ENCODE measurements at regions not wholly inside any gene's neighbourhood (a gene's known extent, or its start where the extent isn't known, plus 50 kb on each side); places are given as distances from the start of the nearest gene placed in this dataset.

DNA sequence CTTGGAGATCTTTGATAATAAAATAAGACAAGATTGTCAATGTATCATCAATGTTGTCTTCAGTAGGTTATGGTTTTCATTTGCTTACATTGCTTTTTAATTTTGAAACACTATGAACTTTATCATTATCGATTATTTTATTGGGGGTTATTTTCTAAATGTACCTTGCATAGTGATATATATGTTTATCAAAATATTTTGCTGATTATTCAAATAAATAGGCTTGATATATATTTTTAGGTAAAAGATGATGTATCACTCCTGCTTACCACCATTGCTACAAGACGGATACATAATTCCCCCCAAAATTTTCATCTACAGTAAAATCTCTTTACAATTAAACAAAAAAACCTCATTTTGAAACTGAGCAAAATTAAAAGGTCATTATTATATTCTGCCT is 293.8 kb downstream of the SUCLG1 start:
- no peak for DNase-seq (ENCODE audit: low spot score)
- Histone ChIP-seq H3K79me2 (no peaks in the 10 kb centered on the region), H4K20me1 (ENCODE audit: insufficient read depth, poor library complexity, severe bottlenecking) (no peaks in the 10 kb centered on the region), H3K9me3 (ENCODE audit: low read depth) (no peaks in the 10 kb centered on the region), H3K9me2 (replicated peaks; ENCODE audit: insufficient read depth) (no peaks in the 10 kb centered on the region), H2AFZ (no peak overlapping the region), H3K36me3 (replicated peaks; ENCODE audit: insufficient read depth, low read depth) (no peaks in the 10 kb centered on the region), H3K4me3 (no peak overlapping the region), H3K27ac (no peak overlapping the region), H3K27me3 (no peaks in the 10 kb centered on the region), H3K4me1 (ENCODE audit: insufficient read depth) (no peaks in the 10 kb centered on the region), H3K4me2 (no peak overlapping the region)
- TF ChIP-seq, protein P1, sequence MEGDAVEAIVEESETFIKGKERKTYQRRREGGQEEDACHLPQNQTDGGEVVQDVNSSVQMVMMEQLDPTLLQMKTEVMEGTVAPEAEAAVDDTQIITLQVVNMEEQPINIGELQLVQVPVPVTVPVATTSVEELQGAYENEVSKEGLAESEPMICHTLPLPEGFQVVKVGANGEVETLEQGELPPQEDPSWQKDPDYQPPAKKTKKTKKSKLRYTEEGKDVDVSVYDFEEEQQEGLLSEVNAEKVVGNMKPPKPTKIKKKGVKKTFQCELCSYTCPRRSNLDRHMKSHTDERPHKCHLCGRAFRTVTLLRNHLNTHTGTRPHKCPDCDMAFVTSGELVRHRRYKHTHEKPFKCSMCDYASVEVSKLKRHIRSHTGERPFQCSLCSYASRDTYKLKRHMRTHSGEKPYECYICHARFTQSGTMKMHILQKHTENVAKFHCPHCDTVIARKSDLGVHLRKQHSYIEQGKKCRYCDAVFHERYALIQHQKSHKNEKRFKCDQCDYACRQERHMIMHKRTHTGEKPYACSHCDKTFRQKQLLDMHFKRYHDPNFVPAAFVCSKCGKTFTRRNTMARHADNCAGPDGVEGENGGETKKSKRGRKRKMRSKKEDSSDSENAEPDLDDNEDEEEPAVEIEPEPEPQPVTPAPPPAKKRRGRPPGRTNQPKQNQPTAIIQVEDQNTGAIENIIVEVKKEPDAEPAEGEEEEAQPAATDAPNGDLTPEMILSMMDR (IDR thresholded peaks at IDR 0.05; ENCODE audit: poor library complexity): no peak
- TF ChIP-seq EZH2phosphoT487 (IDR thresholded peaks at IDR 0.05; ENCODE audit: low read depth, severe bottlenecking, unreplicated experiment) (no peak), EZH2 (IDR thresholded peaks at IDR 0.05; ENCODE audit: borderline replicate concordance) (no peak)
- WGBS (ENCODE audit: low lambda C conversion rate, missing lambda C conversion rate): 95% methylated on average over 2 of the region's 2 CpGs

DNA sequence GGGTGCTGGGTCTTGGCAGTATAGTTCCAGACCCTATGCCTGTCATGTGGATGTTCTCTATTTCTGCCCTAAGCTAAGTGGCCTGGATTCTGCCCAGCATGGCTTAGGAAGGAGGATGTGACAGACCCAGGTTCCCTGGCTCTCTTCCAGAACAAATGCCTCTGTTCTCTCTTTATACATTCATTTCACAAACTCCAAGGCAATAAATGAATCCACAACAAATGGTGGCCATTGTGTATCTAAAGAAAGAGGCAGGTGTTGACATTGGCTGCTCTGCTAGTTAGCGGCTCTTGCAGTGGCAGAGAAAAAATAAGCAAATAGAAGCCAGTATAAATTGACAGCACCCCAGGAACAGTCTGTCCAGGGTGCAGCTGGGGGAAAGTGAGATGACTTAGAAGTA is 298.6 kb downstream of the SUCLG1 start:
- Histone ChIP-seq H3K9me3 (ENCODE audit: low read depth) (no peaks in the 10 kb centered on the region), H3K9me2 (replicated peaks; ENCODE audit: insufficient read depth) (no peaks in the 10 kb centered on the region), H3K79me2 (no peaks in the 10 kb centered on the region), H3K36me3 (replicated peaks; ENCODE audit: insufficient read depth, low read depth) (no peaks in the 10 kb centered on the region), H4K20me1 (ENCODE audit: insufficient read depth, poor library complexity, severe bottlenecking) (no peaks in the 10 kb centered on the region), H3K27ac (no peak overlapping the region), H3K4me3 (no peak overlapping the region), H2AFZ (no peak overlapping the region), H3K4me1 (ENCODE audit: insufficient read depth) (no peaks in the 10 kb centered on the region), H3K27me3 (no peaks in the 10 kb centered on the region), H3K4me2 (no peak overlapping the region)
- no peak for DNase-seq (ENCODE audit: low spot score)
- TF ChIP-seq, protein P1 (IDR thresholded peaks at IDR 0.05; ENCODE audit: poor library complexity): no peak
- TF ChIP-seq EZH2phosphoT487 (IDR thresholded peaks at IDR 0.05; ENCODE audit: low read depth, severe bottlenecking, unreplicated experiment) (no peak), EZH2 (IDR thresholded peaks at IDR 0.05; ENCODE audit: borderline replicate concordance) (no peak)
- WGBS (ENCODE audit: low lambda C conversion rate, missing lambda C conversion rate): 68% methylated on average over 1 of the region's 1 CpG

GRCh38 chr2:84158605-84159004 is 300.5 kb downstream of the SUCLG1 start:
- no peaks in the 10 kb centered on the region for H3K4me1 ChIP-seq (ENCODE audit: insufficient read depth)
- H3K27ac ChIP-seq: no peak overlapping the region
- H3K9me2 ChIP-seq (replicated peaks; ENCODE audit: insufficient read depth): no peaks in the 10 kb centered on the region
- TF ChIP-seq, protein P1 (IDR thresholded peaks at IDR 0.05; ENCODE audit: poor library complexity): no peak
- no peak for TF ChIP-seq EZH2phosphoT487 (IDR thresholded peaks at IDR 0.05; ENCODE audit: low read depth, severe bottlenecking, unreplicated experiment)
- TF ChIP-seq EZH2 (IDR thresholded peaks at IDR 0.05; ENCODE audit: borderline replicate concordance): no peak
- no peak overlapping the region for H2AFZ ChIP-seq
- no peak overlapping the region for H3K4me2 ChIP-seq
- no peaks in the 10 kb centered on the region for H3K9me3 ChIP-seq (ENCODE audit: low read depth)
- H4K20me1 ChIP-seq (ENCODE audit: insufficient read depth, poor library complexity, severe bottlenecking): no peaks in the 10 kb centered on the region
- no peak overlapping the region for H3K4me3 ChIP-seq
- WGBS (ENCODE audit: low lambda C conversion rate, missing lambda C conversion rate): 85% methylated on average over 2 of the region's 2 CpGs
- no peaks in the 10 kb centered on the region for H3K36me3 ChIP-seq (replicated peaks; ENCODE audit: insufficient read depth, low read depth)
- DNase-seq (ENCODE audit: low spot score): no peak
- H3K79me2 ChIP-seq: no peaks in the 10 kb centered on the region
- no peaks in the 10 kb centered on the region for H3K27me3 ChIP-seq

- Histone ChIP-seq H3K4me2 (no peak overlapping the region), H3K4me3 (no peak overlapping the region), H3K4me1 (ENCODE audit: insufficient read depth) (no peaks in the 10 kb centered on the region), H3K27me3 (no peaks in the 10 kb centered on the region), H3K9me2 (replicated peaks; ENCODE audit: insufficient read depth) (no peaks in the 10 kb centered on the region), H2AFZ (no peak overlapping the region), H3K79me2 (no peaks in the 10 kb centered on the region), H4K20me1 (ENCODE audit: insufficient read depth, poor library complexity, severe bottlenecking) (no peaks in the 10 kb centered on the region), H3K27ac (no peak overlapping the region), H3K36me3 (replicated peaks; ENCODE audit: insufficient read depth, low read depth) (no peaks in the 10 kb centered on the region), H3K9me3 (ENCODE audit: low read depth) (no peaks in the 10 kb centered on the region)
- TF ChIP-seq, protein P1 (IDR thresholded peaks at IDR 0.05; ENCODE audit: poor library complexity): no peak
- TF ChIP-seq EZH2 (IDR thresholded peaks at IDR 0.05; ENCODE audit: borderline replicate concordance) (no peak), EZH2phosphoT487 (IDR thresholded peaks at IDR 0.05; ENCODE audit: low read depth, severe bottlenecking, unreplicated experiment) (no peak)
- no peak for DNase-seq (ENCODE audit: low spot score)
- 81% methylated on average over 2 of the region's 2 CpGs for WGBS (ENCODE audit: low lambda C conversion rate, missing lambda C conversion rate)
Measured at GRCh38 chr2:84152462-84152861, 306.6 kb downstream of the SUCLG1 start.
